GM21423 (cell line): ENCODE measurements at regions not wholly inside any gene's neighbourhood (a gene's known extent, or its start where the extent isn't known, plus 50 kb on each side); places are given as distances from the start of the nearest gene placed in this dataset.

Source experiments
- ATAC-seq: cut with Tn5 transposase; IDR thresholded peaks from one replicate; pipeline ENCODE4 v1.9.1; 2021; ENCODE audit warnings: mild to moderate bottlenecking, moderate library complexity; ENCODE audit not compliant: unreplicated experiment

DNA sequence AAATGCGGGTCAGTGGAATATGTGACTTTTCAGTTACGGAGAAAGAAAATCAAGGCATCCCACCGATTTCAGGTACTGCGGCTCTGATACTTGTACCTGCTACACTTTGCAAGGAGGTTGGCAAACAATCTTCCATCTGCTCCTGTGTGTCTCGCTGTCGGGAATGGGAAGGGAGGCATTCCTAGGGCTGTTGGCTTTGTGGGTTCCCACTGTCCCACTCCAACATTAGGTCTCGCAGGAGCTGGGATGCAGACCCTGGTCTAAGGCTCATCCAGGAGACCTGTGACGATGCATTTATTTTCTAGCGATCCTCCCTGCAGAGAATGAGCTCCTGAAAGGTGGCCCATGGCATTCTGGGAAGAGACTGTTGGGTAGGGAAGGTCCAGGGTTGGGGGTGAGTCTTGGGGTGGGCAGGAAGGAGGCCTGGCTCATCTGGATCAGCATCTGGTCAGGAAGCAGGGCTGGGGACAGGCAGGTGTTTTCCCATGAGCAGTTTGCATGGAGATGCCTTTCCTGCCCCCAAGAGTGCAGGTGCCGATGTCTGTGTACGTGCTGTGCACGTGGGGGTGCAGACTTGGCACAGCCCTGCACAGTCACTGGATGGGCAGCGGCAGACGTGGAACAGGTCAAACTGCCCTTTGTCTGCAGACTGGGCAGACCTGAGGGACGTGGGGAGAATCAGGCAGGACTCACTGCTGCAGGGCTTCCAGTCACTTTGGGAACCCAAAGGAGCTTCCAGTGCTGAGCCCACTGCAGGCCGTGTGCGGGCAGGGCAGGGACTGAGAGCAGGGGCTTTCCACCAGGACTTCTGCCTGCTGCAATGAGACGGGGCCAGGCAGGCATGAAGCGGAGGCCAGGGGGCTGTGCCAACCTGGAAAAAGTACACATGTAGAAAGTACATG is 152.4 kb downstream of the TEX29 start:
- ATAC-seq: no peak

DNA sequence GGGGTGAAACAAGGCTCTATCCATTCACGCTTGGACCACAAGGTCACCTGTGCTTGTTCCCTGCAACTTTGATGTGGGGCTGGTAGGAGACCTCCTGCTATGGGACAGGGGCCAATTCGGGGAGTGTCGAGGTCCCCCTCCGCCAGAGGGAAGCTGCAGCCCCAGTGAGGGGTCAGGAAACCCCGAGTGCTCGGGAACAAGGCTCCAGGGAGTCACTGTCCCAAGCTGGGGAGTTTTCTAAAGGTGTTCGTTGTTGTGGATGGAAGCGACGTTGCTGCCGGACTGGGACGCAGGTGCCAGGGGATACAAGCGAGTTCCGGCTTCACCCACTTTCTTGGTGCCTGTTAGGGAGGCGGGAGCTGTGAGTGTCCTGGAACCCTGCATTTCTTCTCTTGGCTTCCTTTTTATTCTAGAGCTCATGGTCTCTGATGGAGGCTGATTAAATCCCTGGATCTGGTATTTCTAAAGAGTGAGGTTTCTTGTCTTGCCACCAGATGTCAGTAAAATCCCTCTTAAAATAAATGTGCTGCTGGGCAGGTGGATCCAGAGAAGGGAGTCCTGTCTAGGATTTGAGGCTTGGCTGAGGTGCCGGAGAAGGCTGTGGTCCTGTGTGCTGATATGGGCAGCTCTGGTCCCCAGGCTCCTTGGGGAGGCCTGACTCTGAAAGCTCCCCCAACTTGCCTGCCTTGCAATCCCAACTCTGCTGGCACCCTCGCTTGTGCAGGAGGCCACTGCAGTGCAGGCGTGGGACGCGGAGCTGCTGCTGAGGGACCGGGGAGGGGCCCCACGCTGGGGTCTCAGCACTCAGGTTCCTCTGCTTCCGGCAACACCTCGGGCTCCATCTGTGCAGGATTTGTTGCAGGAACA is 153.9 kb downstream of the TEX29 start:
- no peak for ATAC-seq

DNA sequence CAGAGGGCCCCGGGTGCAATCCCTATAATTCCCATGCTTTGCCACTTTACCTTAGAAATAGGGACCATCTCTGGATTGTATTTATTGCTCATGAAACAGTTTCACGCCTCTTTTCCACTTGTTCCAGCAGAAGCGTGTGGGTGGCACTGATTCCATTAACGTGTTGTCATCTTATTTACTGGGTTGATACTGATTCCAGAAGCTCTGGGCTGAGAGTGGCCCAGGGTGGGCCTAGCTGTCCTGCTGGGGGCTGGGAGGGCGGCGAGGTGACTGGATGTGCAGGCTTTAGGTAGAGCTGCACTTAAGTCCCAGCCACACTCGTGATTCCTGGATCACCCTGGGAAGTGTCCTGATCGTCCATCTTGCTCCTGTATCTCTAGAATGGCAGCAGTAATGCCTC is 155.0 kb downstream of the TEX29 start:
- no peak for ATAC-seq

- no peak for ATAC-seq
These were observed 155.8 kb downstream of the TEX29 start for GRCh38 chr13:111476197-111476596.

DNA sequence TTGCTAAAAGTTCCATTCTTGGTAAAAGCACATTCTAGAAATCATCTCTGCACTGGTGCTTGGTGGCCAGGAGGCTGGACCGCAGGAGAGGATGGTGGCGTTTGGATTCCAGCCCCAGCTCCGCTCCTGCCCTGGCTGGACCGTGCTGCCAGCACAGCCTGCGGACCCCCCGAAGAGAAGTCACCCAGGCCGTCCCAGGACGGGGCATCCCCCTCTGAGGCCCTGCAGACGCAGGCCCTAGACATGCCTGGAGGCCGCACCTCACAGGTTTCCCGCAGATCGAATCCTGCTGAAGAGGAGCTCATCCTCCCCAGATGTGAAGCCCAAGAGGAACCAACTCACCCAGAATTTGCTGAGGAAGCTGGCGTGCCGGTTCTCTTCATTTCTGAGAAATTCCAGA is 159.0 kb downstream of the TEX29 start:
- ATAC-seq: no peak

- ATAC-seq: no peak
These were observed 160.1 kb downstream of the TEX29 start for GRCh38 chr13:111480503-111480902.

GRCh38 chr13:111480976-111481375 is 160.5 kb downstream of the TEX29 start:
- no peak for ATAC-seq

DNA sequence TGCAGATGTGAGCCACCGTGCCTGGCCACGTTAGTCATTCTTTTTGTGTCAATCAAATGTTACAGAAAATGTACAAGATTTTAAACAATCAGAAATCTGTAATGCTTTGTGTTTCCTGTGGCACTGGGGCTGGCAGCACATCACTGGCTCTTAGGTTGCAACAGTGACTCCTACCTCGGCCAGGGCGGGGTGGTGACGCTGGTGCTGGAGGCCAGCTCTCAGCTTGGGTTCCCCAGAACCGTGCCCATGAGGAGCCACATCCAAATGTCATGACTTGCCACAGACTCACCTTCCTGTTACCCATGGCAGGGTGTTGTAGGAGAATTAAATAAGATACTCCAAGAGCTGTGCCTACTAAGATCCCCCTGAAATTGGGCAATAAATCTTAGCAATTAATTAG is 161.7 kb downstream of the TEX29 start:
- ATAC-seq: no peak

DNA sequence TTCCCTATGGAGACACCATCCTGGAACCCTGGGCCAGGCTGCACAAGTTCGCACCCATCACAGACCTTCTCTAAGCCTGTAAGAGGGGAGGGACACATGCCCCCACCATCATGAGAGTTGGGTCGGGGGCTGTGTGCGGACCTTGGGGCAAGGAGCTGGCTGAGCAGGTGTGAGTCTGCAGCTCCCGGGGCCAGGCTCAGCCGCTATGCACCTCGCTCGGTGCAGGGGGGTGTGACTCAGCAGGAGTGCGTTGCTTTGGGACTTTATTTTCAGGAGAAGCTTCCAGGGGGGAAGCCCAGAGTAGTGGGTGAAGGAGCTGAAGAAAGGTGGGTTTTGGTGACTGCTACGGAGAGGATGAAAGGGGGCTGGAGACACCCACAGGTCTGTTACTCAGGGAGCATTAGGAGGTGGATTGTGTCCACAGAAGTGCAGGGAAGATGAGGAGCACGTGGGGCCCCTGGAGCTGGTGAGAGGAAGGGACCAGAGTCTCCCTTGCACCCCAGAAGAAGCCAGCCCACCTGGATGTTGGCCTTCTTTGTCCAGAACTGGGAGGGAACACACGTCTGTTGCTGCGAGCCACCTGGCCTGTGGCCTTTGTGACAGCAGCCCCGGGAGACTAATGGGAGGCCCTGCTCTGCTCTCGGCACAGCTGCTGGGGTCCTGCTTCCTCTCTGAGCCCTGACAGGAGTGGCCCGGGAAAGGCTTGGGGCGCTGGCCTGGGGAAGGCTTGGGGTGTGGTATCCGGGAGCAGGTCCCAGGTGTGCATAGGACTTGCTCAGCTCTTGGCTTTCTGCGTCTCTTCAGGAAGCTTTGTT is 162.6 kb downstream of the TEX29 start:
- ATAC-seq: no peak

GRCh38 chr13:111483621-111483987 is 163.2 kb downstream of the TEX29 start:
- ATAC-seq: no peak

- no peak for ATAC-seq
These were observed 163.9 kb downstream of the TEX29 start for GRCh38 chr13:111484141-111484925.

- ATAC-seq: no peak
These were observed 164.5 kb downstream of the TEX29 start for GRCh38 chr13:111484959-111485358.

DNA sequence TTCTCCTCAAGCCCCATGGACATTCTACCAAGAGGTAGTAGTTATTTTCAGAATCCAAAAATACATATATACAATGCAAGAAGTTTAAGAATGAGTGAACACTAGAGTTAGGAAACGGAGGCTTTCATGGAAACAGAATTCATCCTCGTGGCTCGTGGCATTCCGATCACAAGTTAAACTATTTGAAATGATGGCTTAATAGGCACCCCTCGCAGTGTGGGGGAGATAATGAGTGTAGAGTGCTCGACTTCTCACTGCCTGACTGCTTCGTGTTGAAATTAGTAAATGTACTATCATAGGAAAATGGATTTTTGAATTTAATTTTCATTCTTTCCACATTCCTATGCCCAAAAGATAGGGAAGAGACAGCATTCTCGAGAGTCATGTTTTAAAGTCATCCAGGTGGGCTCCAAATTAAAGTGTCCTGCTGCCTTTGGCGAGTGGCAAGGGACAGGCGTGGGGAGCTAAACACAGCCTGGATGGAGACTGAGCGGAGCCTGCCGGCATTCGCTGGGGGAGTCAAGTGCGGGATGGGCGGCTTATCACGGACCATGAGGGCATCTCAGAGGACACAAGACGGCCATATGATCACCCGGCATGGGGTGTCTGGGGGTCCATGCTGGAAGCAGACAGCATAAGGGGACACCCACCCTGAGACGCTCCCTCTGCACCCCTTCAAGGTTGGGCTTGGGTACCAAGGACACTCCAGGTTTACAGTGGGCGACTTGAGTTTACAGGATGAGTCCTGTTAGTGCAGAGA is 165.2 kb downstream of the TEX29 start:
- ATAC-seq: no peak

DNA sequence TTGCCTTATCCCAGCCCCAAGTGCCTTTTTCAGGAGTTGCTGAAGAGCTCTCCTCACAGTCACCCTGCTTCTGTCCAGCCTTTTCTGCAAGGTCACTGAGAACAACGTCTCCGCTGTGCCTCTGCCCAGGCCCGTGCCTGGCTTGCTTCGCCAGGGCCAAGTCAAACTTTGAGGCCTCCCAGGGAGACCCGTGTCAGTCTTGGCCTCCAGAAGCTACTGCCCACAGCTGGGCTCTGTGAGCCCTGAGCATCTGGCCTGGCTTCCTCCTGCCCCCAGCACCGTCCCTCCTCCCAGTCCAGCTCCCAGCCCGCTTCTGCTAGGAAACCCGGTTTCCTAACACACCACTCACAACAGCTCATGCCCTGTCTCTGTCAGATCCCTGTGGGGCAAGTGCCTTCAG is 165.9 kb downstream of the TEX29 start:
- ATAC-seq: no peak

GRCh38 chr13:111486801-111487200 is 166.4 kb downstream of the TEX29 start:
- ATAC-seq: no peak

- ATAC-seq: no peak
These were observed 168.2 kb downstream of the TEX29 start for GRCh38 chr13:111488486-111489132.

DNA sequence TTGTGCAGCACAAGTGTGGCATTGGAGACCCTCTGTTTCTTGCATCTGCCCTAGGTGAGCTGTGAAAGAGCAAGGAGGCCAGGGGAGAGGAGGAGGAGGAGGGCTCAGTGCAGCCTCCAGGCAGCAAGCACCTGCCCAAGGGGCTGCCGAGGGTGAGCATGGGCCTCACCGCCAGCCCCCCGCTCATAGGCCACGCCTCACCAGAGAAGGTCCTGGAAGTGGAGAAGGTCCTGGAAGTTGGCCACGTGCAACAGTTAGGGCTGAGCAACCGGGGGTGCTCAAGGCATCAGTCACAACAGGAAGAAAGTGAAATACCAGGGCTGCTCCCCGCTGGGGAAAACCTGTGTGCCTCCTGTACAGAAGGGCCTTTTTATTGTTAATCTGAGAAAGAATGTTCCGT is 168.9 kb downstream of the TEX29 start:
- ATAC-seq: no peak

- ATAC-seq: no peak
These were observed 170.2 kb downstream of the TEX29 start for GRCh38 chr13:111490611-111491010.

DNA sequence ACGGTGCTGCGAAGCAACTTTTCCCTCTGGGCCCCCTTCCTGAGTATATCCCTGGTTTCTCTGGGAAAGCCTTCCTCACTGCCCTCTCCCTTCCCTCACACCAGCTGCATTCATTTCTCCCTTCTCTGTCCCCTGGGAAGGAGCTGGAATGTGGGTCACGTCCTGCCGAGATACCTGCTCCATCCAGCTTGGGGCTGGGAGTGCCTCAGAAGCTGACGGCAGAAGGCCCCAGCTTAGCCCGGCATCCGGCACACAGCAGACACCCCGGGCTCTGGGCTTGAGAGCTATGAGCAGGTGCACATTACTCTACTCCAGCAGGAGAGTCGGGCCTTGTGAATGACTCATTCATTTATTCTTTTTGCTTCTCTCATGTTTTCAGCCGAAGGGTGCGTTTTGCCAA is 170.6 kb downstream of the TEX29 start:
- no peak for ATAC-seq
